KMS-11 (cell line): ENCODE measurements at regions not wholly inside any gene's neighbourhood (a gene's known extent, or its start where the extent isn't known, plus 50 kb on each side); places are given as distances from the start of the nearest gene placed in this dataset.

Experiments used
- H2AFZ ChIP-seq: fragments of 200-600 bp; sonication (generic); 2 replicates; pipeline ENCODE4 v1.6.1; 2016; ENCODE audit warnings: antibody characterized with exemption, mixed run types, low read depth
- H3K27ac ChIP-seq: fragments of 200-600 bp; sonication (generic); 2 replicates; pipeline ENCODE4 v1.6.1; 2016; ENCODE audit warnings: mild to moderate bottlenecking, mixed run types
- H3K27me3 ChIP-seq: fragments of 200-600 bp; sonication (generic); 2 replicates; pipeline ENCODE4 v1.6.1; 2017; ENCODE audit warnings: mild to moderate bottlenecking, low read depth, mixed run types, moderate library complexity; ENCODE audit not compliant: insufficient read depth
- H3K36me3 ChIP-seq: fragments of 200-600 bp; sonication (generic); 2 replicates; pipeline ENCODE4 v1.6.1; 2017; ENCODE audit warnings: mild to moderate bottlenecking, mixed run types; ENCODE audit not compliant: insufficient read depth
- H3K4me1 ChIP-seq: fragments of 200-600 bp; sonication (generic); 2 replicates; pipeline ENCODE4 v1.6.1; 2016; ENCODE audit warnings: mild to moderate bottlenecking, low read depth, mixed run types; ENCODE audit not compliant: poor library complexity, severe bottlenecking
- H3K4me2 ChIP-seq: fragments of 200-600 bp; sonication (generic); 2 replicates; pipeline ENCODE4 v1.7.0; 2016; ENCODE audit warnings: mild to moderate bottlenecking, mixed run types
- H3K4me3 ChIP-seq: fragments of 200-600 bp; sonication (generic); IDR thresholded peaks from 2 replicates; pipeline ENCODE4 v1.6.1; 2017; ENCODE audit warnings: low read depth, low read length, mixed read lengths; ENCODE audit not compliant: insufficient read depth
- H3K79me2 ChIP-seq: fragments of 200-600 bp; sonication (generic); 2 replicates; pipeline ENCODE4 v1.6.1; 2016; ENCODE audit warnings: low read depth, mixed run types; ENCODE audit not compliant: insufficient read depth
- H3K9ac ChIP-seq: fragments of 200-600 bp; sonication (generic); 2 replicates; pipeline ENCODE4 v1.6.1; 2016; ENCODE audit warnings: mild to moderate bottlenecking, mixed run types
- H4K20me1 ChIP-seq: fragments of 200-600 bp; sonication (generic); 2 replicates; pipeline ENCODE4 v1.6.1; 2016; ENCODE audit warnings: mild to moderate bottlenecking, mixed run types; ENCODE audit not compliant: insufficient read depth
- CTCF ChIP-seq: fragments of 200-600 bp; sonication (generic); conservative IDR thresholded peaks from 2 replicates; pipeline ENCODE4 v1.6.1; 2017; ENCODE audit warnings: low read depth, mild to moderate bottlenecking, antibody characterized with exemption, low read length, moderate library complexity, mixed read lengths

- Histone ChIP-seq H4K20me1 (no peaks in the 10 kb centered on the region), H3K4me2 (no peak overlapping the region), H3K27ac (no peak overlapping the region), H3K4me1 (no peaks in the 10 kb centered on the region), H3K4me3 (no peak overlapping the region), H3K27me3 (no peaks in the 10 kb centered on the region), H3K36me3 (no peaks in the 10 kb centered on the region), H2AFZ (no peak overlapping the region), H3K79me2 (no peaks in the 10 kb centered on the region), H3K9ac (no peak overlapping the region)
- TF ChIP-seq CTCF, result no peak
These were observed 213.0 kb downstream of the TFAP2A start for GRCh38 chr6:10201606-10202510.

GRCh38 chr6:10196090-10196489 lies 218.8 kb downstream of the TFAP2A start:
- Histone ChIP-seq H3K27ac (no peak overlapping the region), H3K4me2 (no peak overlapping the region), H3K4me3 (no peak overlapping the region), H3K27me3 (no peaks in the 10 kb centered on the region), H3K36me3 (no peaks in the 10 kb centered on the region), H4K20me1 (no peaks in the 10 kb centered on the region), H3K79me2 (no peaks in the 10 kb centered on the region), H3K4me1 (peaks cover 24% of the 10 kb centered on the region), H3K9ac (no peak overlapping the region), H2AFZ (no peak overlapping the region)
- TF ChIP-seq CTCF, result no peak

GRCh38 chr6:10194816-10195672 lies 219.8 kb downstream of the TFAP2A start:
- Histone ChIP-seq H3K4me3 (no peak overlapping the region), H3K4me1 (peaks cover 24% of the 10 kb centered on the region), H3K9ac (no peak overlapping the region), H4K20me1 (no peaks in the 10 kb centered on the region), H3K27ac (peak overlapping the region; percentile 43; the same call in 1 of the 2 replicates), H3K27me3 (no peaks in the 10 kb centered on the region), H3K36me3 (no peaks in the 10 kb centered on the region), H2AFZ (no peak overlapping the region; the same call in 1 of the 2 replicates), H3K4me2 (peak overlapping the region; percentile 29; the same call in 1 of the 2 replicates), H3K79me2 (no peaks in the 10 kb centered on the region)
- no peak for TF ChIP-seq CTCF

- no peak for TF ChIP-seq CTCF
- H4K20me1 ChIP-seq, result no peaks in the 10 kb centered on the region
- H3K4me3 ChIP-seq, result no peak overlapping the region
- no peak overlapping the region for H2AFZ ChIP-seq
- no peaks in the 10 kb centered on the region for H3K27me3 ChIP-seq
- no peak overlapping the region for H3K9ac ChIP-seq
- H3K36me3 ChIP-seq, result no peaks in the 10 kb centered on the region
- no peaks in the 10 kb centered on the region for H3K79me2 ChIP-seq
- H3K27ac ChIP-seq, result no peak overlapping the region
- H3K4me1 ChIP-seq, result peaks cover 24% of the 10 kb centered on the region
- H3K4me2 ChIP-seq, result no peak overlapping the region
These were observed 221.6 kb downstream of the TFAP2A start for GRCh38 chr6:10193321-10193720.
